ENCODE measurements at regions not wholly inside any gene's neighbourhood (a gene's known extent, or its start where the extent isn't known, plus 50 kb on each side); places are given as distances from the start of the nearest gene placed in this dataset.

DNA sequence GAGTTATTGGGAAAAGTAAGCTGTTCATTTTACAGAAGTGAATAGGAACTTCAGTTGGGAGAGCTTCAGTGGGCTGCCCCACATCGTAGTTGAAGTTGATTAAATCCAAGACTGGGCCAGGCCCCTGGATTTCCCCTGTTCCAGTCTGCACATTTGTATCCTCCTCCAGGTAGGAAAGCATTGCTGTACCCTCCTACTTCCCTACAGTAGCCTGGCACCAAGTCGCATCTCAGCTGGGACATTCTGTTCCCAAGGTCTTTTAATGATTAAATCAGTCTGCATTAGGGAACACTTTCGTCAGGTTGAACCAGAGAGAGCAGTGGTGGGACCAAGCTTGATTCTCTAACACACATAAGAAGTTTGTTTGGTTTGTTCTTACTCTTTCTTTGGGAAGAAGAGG, 165.8 kb upstream of the PPARGC1A start (continued):
- TF ChIP-seq ETV6 (IDR thresholded peaks at IDR 0.05; ENCODE audit: borderline replicate concordance in 1 of 2, low read depth in 2 of 2, low read length in 1 of 2) (no peak), ETV6 (CRISPR knock-in tag; IDR thresholded peaks at IDR 0.05; ENCODE audit: borderline replicate concordance) (no peak), RFX7 (CRISPR knock-in tag; IDR thresholded peaks at IDR 0.05) (no peak), ELF2 (CRISPR knock-in tag; IDR thresholded peaks at IDR 0.05) (no peak), TOE1 (IDR thresholded peaks at IDR 0.05; ENCODE audit: borderline replicate concordance) (no peak), TOE1 (CRISPR knock-in tag; IDR thresholded peaks at IDR 0.05; ENCODE audit: borderline replicate concordance, low read depth) (no peak), ARID1B (IDR thresholded peaks at IDR 0.05) (no peak), GTF3C2 (IDR thresholded peaks at IDR 0.05; ENCODE audit: borderline replicate concordance, extremely low read depth, insufficient read length) (no peak), SRSF7 (optimal IDR thresholded peaks at IDR 0.05; ENCODE audit: low read depth, low read length) (no peak)
- TF ChIP-seq, protein P1, sequence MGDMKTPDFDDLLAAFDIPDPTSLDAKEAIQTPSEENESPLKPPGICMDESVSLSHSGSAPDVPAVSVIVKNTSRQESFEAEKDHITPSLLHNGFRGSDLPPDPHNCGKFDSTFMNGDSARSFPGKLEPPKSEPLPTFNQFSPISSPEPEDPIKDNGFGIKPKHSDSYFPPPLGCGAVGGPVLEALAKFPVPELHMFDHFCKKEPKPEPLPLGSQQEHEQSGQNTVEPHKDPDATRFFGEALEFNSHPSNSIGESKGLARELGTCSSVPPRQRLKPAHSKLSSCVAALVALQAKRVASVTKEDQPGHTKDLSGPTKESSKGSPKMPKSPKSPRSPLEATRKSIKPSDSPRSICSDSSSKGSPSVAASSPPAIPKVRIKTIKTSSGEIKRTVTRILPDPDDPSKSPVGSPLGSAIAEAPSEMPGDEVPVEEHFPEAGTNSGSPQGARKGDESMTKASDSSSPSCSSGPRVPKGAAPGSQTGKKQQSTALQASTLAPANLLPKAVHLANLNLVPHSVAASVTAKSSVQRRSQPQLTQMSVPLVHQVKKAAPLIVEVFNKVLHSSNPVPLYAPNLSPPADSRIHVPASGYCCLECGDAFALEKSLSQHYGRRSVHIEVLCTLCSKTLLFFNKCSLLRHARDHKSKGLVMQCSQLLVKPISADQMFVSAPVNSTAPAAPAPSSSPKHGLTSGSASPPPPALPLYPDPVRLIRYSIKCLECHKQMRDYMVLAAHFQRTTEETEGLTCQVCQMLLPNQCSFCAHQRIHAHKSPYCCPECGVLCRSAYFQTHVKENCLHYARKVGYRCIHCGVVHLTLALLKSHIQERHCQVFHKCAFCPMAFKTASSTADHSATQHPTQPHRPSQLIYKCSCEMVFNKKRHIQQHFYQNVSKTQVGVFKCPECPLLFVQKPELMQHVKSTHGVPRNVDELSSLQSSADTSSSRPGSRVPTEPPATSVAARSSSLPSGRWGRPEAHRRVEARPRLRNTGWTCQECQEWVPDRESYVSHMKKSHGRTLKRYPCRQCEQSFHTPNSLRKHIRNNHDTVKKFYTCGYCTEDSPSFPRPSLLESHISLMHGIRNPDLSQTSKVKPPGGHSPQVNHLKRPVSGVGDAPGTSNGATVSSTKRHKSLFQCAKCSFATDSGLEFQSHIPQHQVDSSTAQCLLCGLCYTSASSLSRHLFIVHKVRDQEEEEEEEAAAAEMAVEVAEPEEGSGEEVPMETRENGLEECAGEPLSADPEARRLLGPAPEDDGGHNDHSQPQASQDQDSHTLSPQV (IDR thresholded peaks at IDR 0.05), result no peak
